ENCODE measurements at regions not wholly inside any gene's neighbourhood (a gene's known extent, or its start where the extent isn't known, plus 50 kb on each side); places are given as distances from the start of the nearest gene placed in this dataset.

- no peak overlapping the region for H3K4me3 Mint-ChIP-seq
- TF ChIP-seq CTCF (IDR thresholded peaks at IDR 0.05), result peak; percentile 47
- H3K36me3 Mint-ChIP-seq (ENCODE audit: low read depth), result no peaks in the 10 kb centered on the region
- peaks cover 7% of the 10 kb centered on the region for H3K4me1 Mint-ChIP-seq
- peaks cover 4% of the 10 kb centered on the region for H3K27me3 Mint-ChIP-seq (ENCODE audit: low read depth, poor library complexity)
- peaks cover 10% of the 10 kb centered on the region for H3K9me3 Mint-ChIP-seq
- DNase-seq, result peak; percentile 7
- H3K27ac Mint-ChIP-seq, result no peak overlapping the region
Measured at GRCh38 chrX:95076449-95076848, 1402.4 kb downstream of the FAM133A start.

DNA sequence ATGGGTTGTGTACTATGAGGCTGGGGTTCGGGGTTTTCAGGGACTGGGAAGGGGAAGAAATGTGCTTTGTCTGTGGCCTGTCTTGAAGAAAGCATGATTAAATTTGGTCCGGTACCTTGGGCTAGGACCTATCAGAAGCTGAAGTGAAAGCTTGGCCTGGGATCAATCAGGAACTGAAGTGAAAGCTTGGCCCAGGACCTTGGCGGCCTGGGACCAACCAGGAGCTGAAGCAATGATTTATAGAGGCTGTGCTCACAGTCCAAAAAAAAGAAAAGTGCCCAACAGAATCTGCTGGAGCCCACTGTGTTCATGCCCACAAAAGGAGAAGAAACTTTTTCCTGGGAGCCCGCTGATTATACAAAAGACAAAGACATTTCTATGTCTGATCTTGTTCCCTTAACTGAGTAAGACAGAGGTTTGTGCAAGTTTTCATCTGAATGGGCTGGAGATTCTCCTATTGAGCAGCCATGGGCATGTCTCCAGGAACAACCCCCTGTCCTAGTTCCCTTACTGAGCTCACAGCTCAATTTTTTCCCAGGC lies 1427.9 kb downstream of the FAM133A start:
- DNase-seq, result no peak
- Mint-ChIP-seq H3K4me1 (peaks cover under 1% of the 10 kb centered on the region), H3K27me3 (ENCODE audit: low read depth, poor library complexity) (no peaks in the 10 kb centered on the region), H3K9me3 (peaks cover 3% of the 10 kb centered on the region), H3K36me3 (ENCODE audit: low read depth) (no peaks in the 10 kb centered on the region), H3K4me3 (no peak overlapping the region), H3K27ac (no peak overlapping the region)
- no peak for TF ChIP-seq CTCF (IDR thresholded peaks at IDR 0.05)

DNA sequence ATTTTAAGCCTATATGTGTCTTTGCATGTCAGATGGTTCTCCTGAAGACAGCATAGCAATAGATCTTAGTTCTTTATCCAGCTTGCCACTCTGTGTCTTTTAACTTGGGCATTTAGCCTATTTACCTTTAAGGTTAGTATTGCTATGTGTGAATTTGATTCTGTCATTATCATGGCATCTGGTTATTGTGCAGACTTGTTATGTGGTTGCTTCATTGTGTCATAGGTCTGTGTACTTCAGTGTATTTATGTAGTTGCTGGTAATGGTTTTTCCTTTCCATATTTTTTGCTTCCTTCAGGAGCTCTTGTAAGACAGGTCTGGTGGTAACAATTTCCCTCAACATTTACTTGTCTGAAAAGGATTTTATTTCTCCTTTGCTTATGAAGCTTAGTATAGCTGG lies 1443.5 kb downstream of the FAM133A start:
- TF ChIP-seq CTCF (IDR thresholded peaks at IDR 0.05), result no peak
- no peak overlapping the region for H3K27ac Mint-ChIP-seq
- H3K27me3 Mint-ChIP-seq (ENCODE audit: low read depth, poor library complexity), result no peaks in the 10 kb centered on the region
- no peaks in the 10 kb centered on the region for H3K36me3 Mint-ChIP-seq (ENCODE audit: low read depth)
- H3K4me3 Mint-ChIP-seq, result no peak overlapping the region
- DNase-seq, result no peak
- no peaks in the 10 kb centered on the region for H3K4me1 Mint-ChIP-seq
- peaks cover 12% of the 10 kb centered on the region for H3K9me3 Mint-ChIP-seq

DNA sequence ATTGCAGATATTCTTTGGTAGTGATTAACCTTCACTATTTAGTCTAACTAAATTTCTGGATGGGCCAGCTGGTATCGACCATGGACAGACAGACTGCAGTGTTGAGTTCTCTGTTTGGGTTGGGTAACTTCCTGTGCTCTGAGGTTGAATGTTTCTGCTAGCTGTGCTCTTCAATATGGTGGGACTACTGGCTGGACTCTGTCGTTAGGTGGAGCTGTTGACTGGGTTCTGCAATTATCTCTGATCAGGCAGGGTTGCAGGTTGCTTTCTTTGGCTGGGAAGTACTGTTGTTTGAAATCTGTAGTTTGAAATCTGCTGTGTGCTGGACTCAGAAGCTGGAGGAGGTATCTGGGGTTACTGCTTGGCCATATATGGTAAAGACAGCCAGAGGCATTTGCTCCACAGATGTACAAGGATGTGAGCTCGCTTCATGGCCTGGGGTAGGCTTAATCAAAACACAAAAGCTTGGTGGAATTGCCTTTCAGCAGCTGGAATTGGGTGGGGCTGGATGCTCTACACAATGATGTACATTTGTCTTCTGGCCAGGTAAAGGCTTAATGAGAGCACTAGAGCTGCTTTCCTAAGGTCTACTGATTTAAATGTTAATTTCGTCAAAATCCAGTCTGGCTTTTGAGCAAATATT lies 1472.0 kb downstream of the FAM133A start:
- Mint-ChIP-seq H3K36me3 (ENCODE audit: low read depth) (no peaks in the 10 kb centered on the region), H3K9me3 (peaks cover 15% of the 10 kb centered on the region), H3K27ac (no peak overlapping the region), H3K27me3 (ENCODE audit: low read depth, poor library complexity) (no peaks in the 10 kb centered on the region), H3K4me3 (no peak overlapping the region), H3K4me1 (no peaks in the 10 kb centered on the region)
- DNase-seq, result no peak
- no peak for TF ChIP-seq CTCF (IDR thresholded peaks at IDR 0.05)

DNA sequence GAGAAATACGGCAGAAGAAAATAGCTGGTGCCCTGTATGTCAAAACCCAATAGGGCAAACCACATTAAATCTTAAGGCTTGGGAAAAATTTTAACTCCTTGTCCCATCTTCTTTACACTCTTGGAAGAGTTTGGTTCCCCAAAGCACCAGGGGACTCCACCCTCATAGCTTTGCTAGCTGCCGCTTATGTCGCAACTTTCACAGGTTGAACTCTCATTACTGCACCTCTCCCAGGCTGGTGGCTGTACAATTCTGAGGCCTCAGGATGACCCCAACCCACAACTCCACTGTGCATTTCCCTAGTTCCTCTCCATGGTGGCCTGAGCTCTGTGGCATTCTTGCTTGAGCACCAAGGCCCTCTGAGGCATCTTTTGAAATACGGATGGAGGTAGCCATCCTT lies 1478.8 kb downstream of the FAM133A start:
- no peak for TF ChIP-seq CTCF (IDR thresholded peaks at IDR 0.05)

DNA sequence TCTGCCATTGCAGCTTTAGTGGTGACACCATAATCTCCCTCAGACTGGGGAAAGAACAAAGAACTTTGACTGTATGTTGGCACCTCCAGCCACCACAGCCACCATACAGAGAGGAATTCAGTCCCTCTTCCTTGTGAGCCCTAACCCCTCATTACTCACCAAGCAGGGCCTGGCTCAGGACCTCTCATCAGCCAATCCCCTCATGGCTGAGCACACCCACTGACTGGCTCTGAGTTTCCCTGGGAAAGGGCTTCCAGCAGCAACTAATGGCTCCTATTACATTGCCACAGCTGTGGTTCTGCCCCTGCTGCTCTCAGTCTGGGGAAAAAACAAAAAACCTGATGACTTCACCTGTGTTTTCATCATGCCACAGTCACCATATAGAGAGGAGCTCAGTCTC lies 1482.6 kb downstream of the FAM133A start:
- H3K27ac Mint-ChIP-seq, result peak overlapping the region; percentile 37
- TF ChIP-seq CTCF (IDR thresholded peaks at IDR 0.05), result no peak
- no peaks in the 10 kb centered on the region for H3K9me3 Mint-ChIP-seq
- no peak overlapping the region for H3K4me3 Mint-ChIP-seq
- DNase-seq, result no peak
- peaks cover 4% of the 10 kb centered on the region for H3K4me1 Mint-ChIP-seq
- H3K27me3 Mint-ChIP-seq (ENCODE audit: low read depth, poor library complexity), result no peaks in the 10 kb centered on the region
- H3K36me3 Mint-ChIP-seq (ENCODE audit: low read depth), result no peaks in the 10 kb centered on the region

More for the DNA sequence above, 1478.8 kb downstream of the FAM133A start:
- peaks cover 10% of the 10 kb centered on the region for H3K9me3 Mint-ChIP-seq
- H3K4me1 Mint-ChIP-seq, result peaks cover 4% of the 10 kb centered on the region
- no peaks in the 10 kb centered on the region for H3K27me3 Mint-ChIP-seq (ENCODE audit: low read depth, poor library complexity)
- H3K36me3 Mint-ChIP-seq (ENCODE audit: low read depth), result no peaks in the 10 kb centered on the region
- H3K27ac Mint-ChIP-seq, result no peak overlapping the region
- no peak overlapping the region for H3K4me3 Mint-ChIP-seq
- DNase-seq, result no peak

Data from nephron progenitor cell (in vitro differentiated cells).